ENCODE measurements at regions not wholly inside any gene's neighbourhood (a gene's known extent, or its start where the extent isn't known, plus 50 kb on each side); places are given as distances from the start of the nearest gene placed in this dataset.
"Not testable (repeated sequence)": the region's sequence is repeated elsewhere in the genome, so short reads cannot be mapped to it uniquely, and the experiment has no call there.

GRCh38 chr9:1505489-1505888 lies 455.3 kb downstream of the DMRT2 start:
- no peak for DNase-seq

- DNase-seq = no peak
Measured at GRCh38 chr9:1510712-1511111, 460.6 kb downstream of the DMRT2 start.

DNA sequence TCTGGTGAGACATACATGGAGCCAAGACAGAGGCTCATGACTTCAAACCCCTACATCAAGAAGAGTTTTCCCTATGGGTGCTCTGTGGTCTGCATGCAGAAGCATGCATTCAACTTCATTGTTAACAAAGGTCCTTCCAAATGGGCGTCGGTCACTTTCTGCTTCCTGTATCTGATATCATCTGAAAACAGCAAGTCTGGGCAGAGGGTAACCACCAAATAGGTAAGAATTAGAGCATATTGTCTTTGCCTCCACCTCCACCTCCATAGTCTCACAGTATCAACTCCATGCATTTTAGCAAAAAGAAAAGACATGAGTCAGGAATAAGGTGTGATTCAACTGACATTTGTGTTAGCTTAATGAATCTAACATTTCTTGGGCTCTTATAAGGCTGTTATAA lies 462.9 kb downstream of the DMRT2 start:
- no peak for DNase-seq

- DNase-seq = no peak
Measured at GRCh38 chr9:1514250-1514649, 464.1 kb downstream of the DMRT2 start.

- no peak for DNase-seq
Measured at GRCh38 chr9:1514776-1515363, 464.7 kb downstream of the DMRT2 start.

GRCh38 chr9:1515557-1515956 lies 465.4 kb downstream of the DMRT2 start:
- DNase-seq = no peak

DNA sequence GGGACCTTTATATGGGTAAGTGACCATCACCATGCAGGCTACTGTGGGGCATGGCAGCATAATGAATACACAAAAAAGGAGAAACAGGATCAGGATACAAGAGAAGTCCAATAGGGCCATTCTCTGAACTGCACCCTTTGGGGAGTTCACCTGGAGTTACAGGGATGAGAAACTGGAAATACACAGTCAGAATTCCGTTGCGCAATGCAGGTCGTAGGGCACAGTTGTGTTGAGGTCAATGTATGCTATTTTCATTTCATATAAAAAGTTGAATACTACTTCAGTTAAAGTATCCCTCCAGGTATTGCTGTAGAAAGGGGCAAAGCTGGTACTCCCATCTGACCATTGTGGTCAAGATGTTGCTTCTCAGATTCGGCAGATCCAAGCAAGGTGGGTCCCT lies 471.4 kb downstream of the DMRT2 start:
- no peak for DNase-seq

DNA sequence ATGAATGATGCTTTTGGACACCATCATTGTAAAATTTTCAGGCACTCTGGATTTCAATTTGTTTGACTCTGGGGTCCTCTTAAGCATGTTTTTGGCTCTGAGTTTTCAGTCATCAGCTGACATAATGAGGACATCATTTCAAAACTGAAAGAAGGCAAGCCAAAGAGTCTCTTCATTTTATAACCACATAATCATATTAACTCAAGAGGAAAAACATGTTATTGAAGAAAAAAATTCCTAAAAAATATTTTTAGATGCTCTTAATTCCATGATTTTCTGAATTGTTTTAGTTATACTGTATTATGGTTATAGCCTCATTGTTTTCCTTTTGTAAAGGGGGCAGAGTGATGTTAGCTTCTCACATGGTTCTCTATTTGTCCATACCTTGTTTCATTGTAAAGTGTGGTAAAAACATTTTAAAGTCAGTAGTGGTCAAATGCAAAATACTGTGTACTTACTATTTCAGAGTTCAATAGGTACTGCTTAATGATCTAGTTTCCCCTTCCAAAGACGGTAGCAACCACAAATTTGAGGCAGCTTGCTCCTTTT lies 472.1 kb downstream of the DMRT2 start:
- no peak for DNase-seq

DNA sequence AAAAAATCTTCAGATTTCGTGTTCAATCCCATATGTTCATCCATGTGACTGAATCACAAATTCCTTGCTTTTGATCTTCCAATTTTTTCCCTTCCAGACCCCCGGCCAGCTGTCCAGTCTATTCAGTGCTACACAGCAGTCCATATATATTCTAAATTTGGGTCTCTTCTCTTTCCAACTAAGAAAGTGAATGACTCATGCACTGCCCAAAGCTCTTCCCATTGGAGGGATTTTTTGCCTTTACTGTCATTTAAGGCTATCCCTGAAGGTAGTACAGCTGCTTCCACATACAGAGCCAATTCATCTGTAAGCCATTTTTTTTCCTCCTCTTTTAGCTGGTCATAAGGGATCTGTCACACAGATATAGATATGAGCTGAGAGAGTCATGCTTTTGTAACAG lies 478.3 kb downstream of the DMRT2 start:
- no peak for DNase-seq

DNA sequence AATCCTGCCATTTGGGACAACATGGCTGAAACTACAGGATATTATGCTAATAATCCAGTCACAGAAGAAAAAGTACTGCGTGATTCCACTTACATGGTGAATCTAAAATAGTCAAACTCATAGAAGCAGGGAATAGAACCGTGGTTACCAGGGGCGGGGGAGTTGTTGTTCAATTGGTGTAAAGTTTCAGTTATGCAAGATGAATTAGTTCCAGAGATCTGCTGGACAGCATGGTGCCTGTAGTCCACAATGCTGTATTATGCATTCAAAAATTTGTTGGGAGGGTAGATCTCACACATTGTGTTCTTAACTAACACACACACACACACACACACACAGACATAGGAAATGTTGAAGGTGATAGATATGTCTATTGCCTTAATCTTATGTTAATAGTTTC lies 480.5 kb downstream of the DMRT2 start:
- no peak for DNase-seq

DNA sequence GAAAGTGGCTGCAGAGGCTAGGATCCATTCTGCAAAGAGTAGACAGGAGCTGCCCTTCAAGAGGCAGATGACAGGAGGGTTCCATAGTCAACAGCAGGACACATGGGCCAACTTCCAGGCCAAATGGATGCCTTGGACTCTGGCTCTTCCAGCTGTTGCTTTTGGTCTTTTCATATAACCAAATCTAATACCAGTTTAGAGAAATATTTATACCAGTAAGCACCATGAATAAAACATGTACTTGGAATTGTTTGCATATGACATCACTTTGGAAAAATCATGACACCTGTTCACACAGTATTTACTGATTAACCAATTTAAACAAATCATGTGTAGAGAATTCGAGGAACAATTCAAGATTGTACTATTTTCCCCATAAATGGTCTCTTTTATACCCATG lies 481.3 kb downstream of the DMRT2 start:
- no peak for DNase-seq

DNA sequence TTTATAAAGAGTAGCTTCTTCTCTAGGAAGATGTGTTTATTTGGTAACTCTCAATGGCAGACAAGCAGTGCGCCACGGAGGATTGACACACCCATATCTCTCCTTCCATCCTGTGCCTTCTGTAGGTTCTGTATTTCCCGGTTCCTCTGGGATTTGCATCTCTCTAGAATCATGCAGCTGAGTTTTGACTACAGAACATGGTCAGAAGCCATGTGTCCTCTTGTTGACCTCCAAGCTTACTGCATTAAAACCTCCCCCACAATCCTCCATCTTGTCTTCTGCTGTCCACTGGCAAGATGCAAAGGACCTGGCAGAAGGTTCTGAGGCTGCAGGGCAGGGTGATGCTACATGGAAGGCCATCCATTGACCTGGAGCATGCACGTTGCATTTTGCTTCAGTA lies 482.0 kb downstream of the DMRT2 start:
- DNase-seq = no peak

GRCh38 chr9:1535051-1535450 lies 480.1 kb upstream of the SMARCA2 start:
- no peak for DNase-seq

- DNase-seq = no peak
Measured at GRCh38 chr9:1535599-1535998, 479.5 kb upstream of the SMARCA2 start.

- DNase-seq = no peak
Measured at GRCh38 chr9:1536522-1537170, 478.5 kb upstream of the SMARCA2 start.

GRCh38 chr9:1538301-1538700 lies 476.8 kb upstream of the SMARCA2 start:
- no peak for DNase-seq

GRCh38 chr9:1539216-1539615 lies 475.9 kb upstream of the SMARCA2 start:
- no peak for DNase-seq

- DNase-seq = no peak
Measured at GRCh38 chr9:1550636-1551035, 464.5 kb upstream of the SMARCA2 start.

DNA sequence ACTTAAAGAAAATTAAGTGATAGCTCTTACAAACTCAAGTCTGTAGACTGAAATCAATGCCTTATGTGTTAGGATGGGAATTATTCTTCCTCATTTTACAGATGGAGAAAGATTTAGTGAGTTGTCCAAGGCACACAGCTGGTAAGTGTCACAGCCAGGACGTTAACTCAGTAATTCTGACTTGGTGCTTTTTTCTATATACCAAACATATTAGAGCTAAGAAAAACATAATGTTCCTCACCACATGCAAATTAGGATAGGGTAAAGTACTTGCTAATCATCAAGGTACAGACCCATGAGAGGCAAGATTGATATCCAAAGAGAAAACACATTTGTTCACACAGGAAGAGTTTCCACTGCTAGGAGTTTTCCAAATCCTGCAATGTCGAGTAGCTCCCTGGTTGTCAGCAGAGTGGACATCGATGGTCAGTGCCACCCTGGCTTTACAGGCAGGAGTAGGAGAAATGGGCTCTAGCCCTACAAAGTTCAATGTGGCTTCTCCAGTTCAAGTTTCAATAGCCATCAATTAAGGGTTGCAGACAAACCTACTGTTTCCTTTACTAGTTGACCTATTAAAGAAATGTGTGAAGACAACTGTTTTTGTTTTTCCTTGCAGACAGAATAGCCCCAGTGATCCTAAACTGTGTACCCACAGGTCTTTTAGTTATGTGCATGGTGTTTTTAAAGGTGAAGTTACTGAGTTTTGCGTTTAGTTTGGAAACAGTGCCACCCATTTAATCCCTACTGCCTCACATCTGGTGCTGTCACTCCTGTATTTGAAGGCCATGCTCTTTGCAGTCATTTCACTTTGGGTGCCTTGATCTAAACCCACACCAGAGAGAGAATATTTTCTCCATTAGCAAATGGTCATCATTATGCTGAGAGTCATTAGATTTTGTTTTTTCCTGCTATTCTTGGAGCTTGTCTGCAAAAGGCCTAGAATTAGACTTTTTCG lies 460.8 kb upstream of the SMARCA2 start:
- no peak for DNase-seq

DNA sequence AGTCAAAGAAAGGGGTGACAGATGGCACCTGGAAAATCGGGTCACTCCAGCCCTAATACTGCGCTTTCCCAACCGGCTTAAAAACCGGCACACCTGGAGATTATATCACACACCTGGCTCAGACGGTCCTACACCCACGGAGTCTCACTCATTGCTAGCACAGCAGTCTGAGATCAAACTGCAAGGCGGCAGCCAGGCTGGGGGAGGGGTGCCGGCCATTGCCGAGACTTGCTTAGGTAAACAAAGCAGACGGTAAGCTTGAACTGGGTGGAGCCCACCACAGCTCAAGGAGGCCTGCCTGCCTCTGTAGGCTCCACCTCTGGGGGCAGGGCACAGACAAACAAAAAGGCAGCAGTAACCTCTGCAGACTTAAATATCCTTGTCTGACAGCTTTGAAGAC lies 456.5 kb upstream of the SMARCA2 start:
- not testable (repeated sequence) for DNase-seq

DNA sequence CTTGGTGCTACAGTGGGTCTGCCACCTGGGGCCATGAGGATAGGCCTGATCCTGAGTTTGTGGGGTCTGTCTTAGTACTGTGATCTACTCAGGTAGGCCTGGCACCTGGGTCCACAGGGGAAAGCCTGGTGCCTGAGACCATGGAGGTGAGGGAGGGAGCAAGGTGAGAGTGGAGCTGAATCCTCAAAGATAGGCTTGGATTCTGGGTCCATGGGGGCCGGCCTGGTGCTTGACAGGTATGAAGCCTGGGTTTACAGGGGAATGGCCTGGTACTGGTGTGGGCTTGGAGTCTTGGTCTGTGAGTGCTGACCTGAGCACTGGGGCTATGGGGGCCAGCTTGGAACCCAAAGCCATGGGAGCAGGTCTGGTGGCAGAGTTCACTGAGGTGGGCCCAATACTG lies 439.2 kb upstream of the SMARCA2 start:
- DNase-seq = no peak

DNA sequence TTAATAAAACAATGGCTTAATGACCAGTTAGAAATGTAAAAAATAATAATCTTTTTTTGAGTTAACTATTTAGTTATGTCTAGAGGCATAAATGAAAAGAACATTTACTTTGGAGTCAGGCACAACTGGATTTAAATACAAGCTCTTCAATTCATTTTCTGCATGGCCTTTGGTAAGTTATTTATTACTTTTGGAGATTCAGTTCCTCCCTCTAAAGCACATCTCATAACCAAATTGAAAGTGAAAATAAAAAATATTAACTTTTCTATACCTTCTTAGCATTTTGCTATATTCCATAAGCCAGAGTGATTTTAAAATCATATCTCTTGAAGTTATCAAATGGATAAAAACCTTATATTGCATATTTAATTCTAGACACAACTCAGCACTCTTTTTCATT lies 434.9 kb upstream of the SMARCA2 start:
- no peak for DNase-seq

DNA sequence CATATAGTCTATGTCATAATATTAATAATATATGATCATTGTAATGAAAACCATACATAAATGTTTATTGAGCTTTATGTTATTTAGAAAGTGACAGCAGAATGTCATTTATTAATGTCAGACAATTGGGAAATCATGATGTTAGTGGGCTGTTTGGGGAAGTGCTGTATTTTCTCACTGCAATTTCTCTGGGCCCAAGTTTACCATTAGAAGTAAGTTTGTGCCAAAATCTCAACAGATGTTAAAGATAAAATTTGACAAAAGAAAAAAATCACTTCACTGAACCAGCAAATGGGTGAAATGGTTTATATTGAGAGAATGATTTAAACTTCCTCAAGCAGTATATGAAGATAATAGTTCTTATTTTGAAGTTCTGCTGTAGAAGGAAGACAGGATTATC lies 433.2 kb upstream of the SMARCA2 start:
- DNase-seq = no peak

GRCh38 chr9:1591310-1591709 lies 423.8 kb upstream of the SMARCA2 start:
- no peak for DNase-seq
